ENCODE measurements at regions not wholly inside any gene's neighbourhood (a gene's known extent, or its start where the extent isn't known, plus 50 kb on each side); places are given as distances from the start of the nearest gene placed in this dataset.

GRCh38 chr2:235377176-235377575 is 116.7 kb upstream of the AGAP1 start:
- Histone ChIP-seq H3K4me2 (peak overlapping the region; percentile 41), H3K4me3 (no peak overlapping the region), H3K27ac (peak overlapping the region; percentile 10 to 68; a peak in 3 of 6 replicates), H3K4me1 (peaks cover 26% of the 10 kb centered on the region), H3K9me3 (no peaks in the 10 kb centered on the region)
- no peak for FAIRE-seq
- TF ChIP-seq HDAC2 (IDR thresholded peaks at IDR 0.05) (no peak), TFCP2L1 (CRISPR knock-in tag; IDR thresholded peaks at IDR 0.05) (no peak), SREBF2 (IDR thresholded peaks at IDR 0.05) (no peak), RAD21 (conservative IDR thresholded peaks at IDR 0.05 in 1 of 2, IDR thresholded peaks at IDR 0.05 in 1 of 2) (no peak), FOSL2 (IDR thresholded peaks at IDR 0.05) (no peak), FOSL2 (CRISPR knock-in tag; IDR thresholded peaks at IDR 0.05) (no peak)
- no peak for ATAC-seq
- CTCF ChIA-PET, result no interaction called here
- no peak for DNase-seq (ENCODE audit: low read depth in 1 of 2, low spot score in 1 of 2)
- POLR2A ChIA-PET, result no interaction called here
- WGBS (ENCODE audit: missing lambda C conversion rate), result 49% methylated on average over 4 of the region's 4 CpGs

- CTCF ChIA-PET, result interaction anchor here (0.6 kb wide), 1 partner anchor 1103 kb away, joined by 3 read pairs; no protein-coding TSS in a partner anchor
- POLR2A ChIA-PET, result no interaction called here
These were observed 115.6 kb upstream of the AGAP1 start for GRCh38 chr2:235378246-235378645.

DNA sequence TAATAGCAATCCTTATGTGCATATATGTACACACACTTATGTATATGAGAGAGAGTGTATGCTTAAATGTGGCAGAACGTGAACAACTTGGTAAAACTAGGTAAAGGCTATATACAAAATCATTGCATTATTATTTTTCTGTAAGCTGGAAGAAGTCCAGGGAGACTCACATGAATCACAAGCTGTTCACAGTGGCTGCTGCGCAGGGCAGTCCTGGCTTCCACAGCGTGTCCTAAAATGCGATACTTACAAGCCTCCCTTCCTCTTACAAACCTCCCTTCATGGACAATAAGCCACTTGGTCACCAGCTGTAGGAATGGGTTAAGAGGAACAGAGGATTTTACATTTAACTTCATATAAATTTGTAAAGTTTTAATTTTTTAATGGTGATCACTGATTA is 114.9 kb upstream of the AGAP1 start:
- ChIA-PET POLR2A (no interaction called here), CTCF (interaction anchor here (0.6 kb wide), 1 partner anchor 1104 kb away, joined by 3 read pairs; no protein-coding TSS in a partner anchor)
- Histone ChIP-seq H3K4me2 (peak overlapping the region; percentile 51), H3K27ac (peak overlapping the region in 1 of 2 experiments; percentile 47; a peak in 3 of 6 replicates), H3K4me3 (no peak overlapping the region), H3K9me3 (no peaks in the 10 kb centered on the region), H3K4me1 (peaks cover 26% of the 10 kb centered on the region)
- TF ChIP-seq HES2 (IDR thresholded peaks at IDR 0.05) (no peak), FOSB (CRISPR knock-in tag; IDR thresholded peaks at IDR 0.05) (no peak), HEYL (CRISPR knock-in tag; IDR thresholded peaks at IDR 0.05) (no peak), HDAC2 (IDR thresholded peaks at IDR 0.05) (no peak), HOXB13 (CRISPR knock-in tag; IDR thresholded peaks at IDR 0.05; ENCODE audit: low read depth) (no peak), GATA3 (IDR thresholded peaks at IDR 0.05; ENCODE audit: borderline replicate concordance) (no peak), SMC3 (IDR thresholded peaks at IDR 0.05) (no peak), FOXS1 (CRISPR knock-in tag; IDR thresholded peaks at IDR 0.05) (no peak), JUN (IDR thresholded peaks at IDR 0.05) (no peak), NPAS2 (CRISPR knock-in tag; IDR thresholded peaks at IDR 0.05; ENCODE audit: borderline replicate concordance) (no peak), USF2 (IDR thresholded peaks at IDR 0.05) (no peak), REST (IDR thresholded peaks at IDR 0.05) (no peak), MAFK (IDR thresholded peaks at IDR 0.05; ENCODE audit: partially characterized antibody) (no peak), CHD2 (IDR thresholded peaks at IDR 0.05; ENCODE audit: low read length, partially characterized antibody) (no peak), BHLHE40 (IDR thresholded peaks at IDR 0.05; ENCODE audit: low read depth, low read length) (no peak), EP300 (IDR thresholded peaks at IDR 0.05) (no peak), MAZ (IDR thresholded peaks at IDR 0.05; ENCODE audit: borderline replicate concordance, low read depth, low read length) (no peak)
- TF ChIP-seq, protein P1, sequence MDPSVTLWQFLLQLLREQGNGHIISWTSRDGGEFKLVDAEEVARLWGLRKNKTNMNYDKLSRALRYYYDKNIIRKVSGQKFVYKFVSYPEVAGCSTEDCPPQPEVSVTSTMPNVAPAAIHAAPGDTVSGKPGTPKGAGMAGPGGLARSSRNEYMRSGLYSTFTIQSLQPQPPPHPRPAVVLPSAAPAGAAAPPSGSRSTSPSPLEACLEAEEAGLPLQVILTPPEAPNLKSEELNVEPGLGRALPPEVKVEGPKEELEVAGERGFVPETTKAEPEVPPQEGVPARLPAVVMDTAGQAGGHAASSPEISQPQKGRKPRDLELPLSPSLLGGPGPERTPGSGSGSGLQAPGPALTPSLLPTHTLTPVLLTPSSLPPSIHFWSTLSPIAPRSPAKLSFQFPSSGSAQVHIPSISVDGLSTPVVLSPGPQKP (IDR thresholded peaks at IDR 0.05; ENCODE audit: low read depth, low read length), result no peak
- FAIRE-seq, result no peak
- WGBS (ENCODE audit: missing lambda C conversion rate), result 86% methylated on average over 4 of the region's 4 CpGs
- DNase-seq (ENCODE audit: low read depth in 1 of 2, low spot score in 1 of 2), result no peak
- ATAC-seq, result no peak

More at GRCh38 chr2:235378246-235378645, 115.6 kb upstream of the AGAP1 start:
- TF ChIP-seq MAX (IDR thresholded peaks at IDR 0.05) (no peak), MAFK (IDR thresholded peaks at IDR 0.05; ENCODE audit: partially characterized antibody) (no peak), FOSB (CRISPR knock-in tag; IDR thresholded peaks at IDR 0.05) (no peak), NPAS2 (CRISPR knock-in tag; IDR thresholded peaks at IDR 0.05; ENCODE audit: borderline replicate concordance) (no peak)
- H3K27ac ChIP-seq, result peak overlapping the region; percentile 47 to 68; a peak in 5 of 6 replicates
- ATAC-seq (peak; percentile 52 to 83), FAIRE-seq (no peak), DNase-seq (ENCODE audit: low read depth in 1 of 2, low spot score in 1 of 2) (peak in 1 of 2 experiments; percentile 56)
- 48% methylated on average over 4 of the region's 4 CpGs for WGBS (ENCODE audit: missing lambda C conversion rate)
- no peak overlapping the region for H3K4me3 ChIP-seq
- H3K4me1 ChIP-seq, result peaks cover 26% of the 10 kb centered on the region
- peak overlapping the region; percentile 51 for H3K4me2 ChIP-seq
- H3K9me3 ChIP-seq, result no peaks in the 10 kb centered on the region
